GM21390 (cell line): ENCODE measurements at regions not wholly inside any gene's neighbourhood (a gene's known extent, or its start where the extent isn't known, plus 50 kb on each side); places are given as distances from the start of the nearest gene placed in this dataset.

ENCODE experiments used
- ATAC-seq: cut with Tn5 transposase; IDR thresholded peaks from one replicate; pipeline ENCODE4 v1.9.1; 2021; ENCODE audit not compliant: unreplicated experiment

DNA sequence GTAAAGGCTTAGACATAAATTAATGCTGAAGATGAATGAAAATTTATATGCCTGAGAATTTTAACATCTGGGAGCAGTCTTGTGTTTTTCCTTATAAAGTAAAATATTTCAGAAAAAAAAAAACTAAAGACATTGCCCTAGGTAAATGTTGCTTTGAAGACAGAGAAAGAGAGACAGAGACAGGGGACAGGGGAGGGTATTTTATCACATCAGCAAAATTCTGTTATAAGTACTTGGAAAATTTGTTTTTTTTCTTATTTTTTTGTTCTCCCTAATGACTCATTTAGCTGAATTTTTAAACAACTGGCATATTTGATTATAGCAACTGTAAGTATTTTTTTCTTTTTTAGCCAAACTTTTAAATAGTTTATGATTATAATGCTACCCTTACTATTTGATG lies 1540.6 kb upstream of the GBE1 start:
- no peak for ATAC-seq

DNA sequence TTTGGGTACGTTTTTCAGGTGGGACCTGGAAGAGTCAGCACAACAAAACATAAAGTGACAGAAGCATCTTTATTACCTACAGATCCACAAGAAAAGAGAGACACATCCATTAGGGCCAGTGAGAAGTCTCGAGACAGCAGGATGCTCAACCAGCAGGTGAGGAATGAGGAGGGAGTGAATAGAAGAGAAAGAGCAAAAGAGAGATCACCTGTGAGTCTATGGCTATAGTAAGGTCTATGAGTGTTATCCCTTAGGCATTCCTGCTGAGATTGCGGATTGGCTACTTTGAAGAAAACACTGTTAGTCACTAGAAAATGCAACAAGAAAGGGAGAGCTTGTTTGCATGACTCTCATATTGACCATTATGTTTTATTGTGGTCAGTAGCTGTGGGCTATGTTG lies 1556.2 kb upstream of the GBE1 start:
- no peak for ATAC-seq

DNA sequence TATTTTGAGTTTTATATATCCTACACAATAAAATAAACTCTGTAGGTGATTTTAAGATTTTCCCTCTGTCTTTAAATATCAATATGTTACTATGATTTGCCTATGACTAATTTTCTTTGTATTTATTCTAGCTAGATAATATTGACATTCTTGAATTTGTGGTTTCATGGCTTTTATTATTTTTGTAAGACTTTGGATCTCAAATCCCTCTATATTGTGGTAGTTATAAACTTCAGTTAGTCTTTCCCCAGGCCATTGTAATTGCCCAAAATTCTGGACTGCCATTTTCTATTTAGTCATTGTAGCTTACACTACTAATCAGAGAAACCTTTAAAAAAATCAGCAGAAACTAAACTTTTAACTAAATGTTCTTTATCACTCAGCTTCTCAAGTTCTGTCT lies 1559.3 kb upstream of the GBE1 start:
- no peak for ATAC-seq

DNA sequence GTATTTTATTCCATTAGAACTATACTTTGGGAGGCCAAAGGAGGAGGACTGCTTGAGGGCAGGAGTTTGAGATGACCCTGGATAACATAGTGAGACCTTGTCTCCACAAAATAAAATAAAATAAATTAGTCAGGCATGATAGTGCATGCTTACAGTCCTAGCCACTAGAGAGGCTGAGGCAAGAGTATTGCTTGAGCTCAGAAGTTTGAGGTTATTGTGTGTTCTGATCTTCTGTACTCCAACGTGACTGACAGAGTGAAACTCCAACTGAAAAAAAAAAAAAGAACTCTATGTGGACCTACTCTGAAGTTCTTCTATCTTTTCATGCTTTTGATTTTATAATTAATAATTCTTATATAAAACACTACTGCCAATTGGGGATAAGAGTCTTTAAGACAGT lies 1560.0 kb upstream of the GBE1 start:
- no peak for ATAC-seq

DNA sequence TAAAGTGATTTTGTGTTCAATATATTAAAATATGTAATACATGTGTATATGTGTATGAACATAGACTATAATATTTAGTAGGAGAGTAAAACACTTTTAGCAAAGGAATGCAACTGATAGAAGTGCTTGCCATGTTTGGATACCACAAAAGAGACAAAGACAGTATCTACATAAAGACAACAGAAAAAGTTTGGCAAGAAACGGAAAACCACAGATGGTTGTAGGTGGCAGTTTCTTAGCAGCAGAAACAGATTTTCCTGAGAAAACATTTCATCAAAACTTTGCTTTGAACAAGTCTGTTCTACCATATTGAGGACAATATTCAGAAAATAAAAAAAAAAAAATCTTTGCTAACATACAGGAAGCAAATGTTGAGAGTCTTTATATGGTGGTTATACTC lies 1560.4 kb upstream of the GBE1 start:
- ATAC-seq: no peak

DNA sequence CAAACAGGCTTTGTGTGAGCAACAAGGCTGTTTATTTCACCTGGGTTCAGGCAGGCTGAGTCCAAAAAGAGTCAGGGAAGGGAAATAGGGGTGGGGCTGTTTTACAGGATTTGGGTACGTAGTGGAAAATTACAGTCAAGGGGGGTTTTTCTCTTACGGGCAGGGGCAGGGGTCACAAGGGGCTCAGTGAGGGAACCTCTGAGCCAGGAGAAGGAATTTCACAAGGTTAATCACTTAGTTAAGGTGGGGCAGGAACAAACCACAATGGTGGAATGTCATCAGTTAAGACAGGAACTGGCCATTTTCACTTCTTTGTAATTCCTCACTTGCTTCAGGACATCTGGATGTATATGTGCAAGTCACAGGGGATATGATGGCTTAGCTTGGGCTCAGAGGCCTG lies 1592.8 kb upstream of the GBE1 start:
- ATAC-seq: no peak

DNA sequence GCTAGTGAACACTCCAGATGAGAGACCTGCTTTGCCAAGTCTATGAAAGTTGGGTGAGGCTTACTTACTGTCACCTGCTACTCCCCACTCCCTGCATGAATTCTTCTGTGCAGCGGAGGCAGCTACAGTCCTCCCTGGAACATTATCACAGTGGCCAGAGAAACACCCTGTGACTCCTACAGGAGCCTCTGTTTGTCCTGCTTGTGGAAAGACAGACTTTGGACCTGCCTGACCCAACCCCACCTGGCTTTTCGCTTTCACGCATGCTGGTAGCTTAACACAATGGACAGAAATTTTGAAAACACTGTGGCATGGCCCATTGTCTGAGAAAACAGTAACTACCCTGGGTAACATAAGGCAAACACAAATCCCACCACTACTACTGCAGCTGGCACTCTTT lies 1565.5 kb upstream of the CADM2 start:
- ATAC-seq: no peak

DNA sequence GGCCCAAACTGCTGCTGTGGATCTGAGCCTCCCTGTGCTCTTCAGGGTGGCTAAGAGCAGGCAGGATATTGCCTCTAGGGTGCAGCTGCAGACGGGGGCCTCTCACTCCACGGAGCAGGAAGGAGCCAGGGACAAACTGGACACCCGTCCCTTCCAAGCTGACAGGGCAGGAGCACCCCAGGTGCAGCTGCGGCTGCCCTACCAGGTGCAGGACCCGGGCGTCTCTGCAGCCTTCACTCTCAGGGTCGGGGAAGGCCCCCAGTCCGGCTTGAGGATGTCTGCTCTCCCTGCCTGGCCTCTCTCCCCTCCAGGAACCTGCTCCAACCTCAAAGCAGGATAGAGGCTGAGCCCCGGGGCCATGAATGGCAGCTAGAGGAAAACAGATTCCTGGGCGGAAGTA lies 1554.9 kb upstream of the CADM2 start:
- no peak for ATAC-seq

DNA sequence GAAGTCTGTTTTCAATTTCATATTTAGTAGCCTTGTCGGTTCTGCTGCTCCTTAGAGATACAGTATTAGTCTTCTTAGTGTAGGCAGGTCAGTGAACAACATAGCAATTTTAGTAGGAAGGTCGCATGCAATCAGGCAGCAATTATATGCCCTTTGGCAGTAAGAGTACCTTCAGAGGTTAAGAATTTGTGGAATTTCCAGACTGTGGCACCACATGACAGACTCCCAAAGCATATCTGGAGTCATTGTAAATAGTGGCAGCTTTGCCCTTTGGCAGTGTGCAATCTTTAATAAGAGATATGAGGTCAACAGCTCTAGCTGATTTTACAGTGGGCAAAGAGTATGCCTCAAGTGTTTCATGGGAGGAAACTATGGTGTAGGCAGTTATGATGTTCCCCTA lies 1532.5 kb upstream of the CADM2 start:
- no peak for ATAC-seq

DNA sequence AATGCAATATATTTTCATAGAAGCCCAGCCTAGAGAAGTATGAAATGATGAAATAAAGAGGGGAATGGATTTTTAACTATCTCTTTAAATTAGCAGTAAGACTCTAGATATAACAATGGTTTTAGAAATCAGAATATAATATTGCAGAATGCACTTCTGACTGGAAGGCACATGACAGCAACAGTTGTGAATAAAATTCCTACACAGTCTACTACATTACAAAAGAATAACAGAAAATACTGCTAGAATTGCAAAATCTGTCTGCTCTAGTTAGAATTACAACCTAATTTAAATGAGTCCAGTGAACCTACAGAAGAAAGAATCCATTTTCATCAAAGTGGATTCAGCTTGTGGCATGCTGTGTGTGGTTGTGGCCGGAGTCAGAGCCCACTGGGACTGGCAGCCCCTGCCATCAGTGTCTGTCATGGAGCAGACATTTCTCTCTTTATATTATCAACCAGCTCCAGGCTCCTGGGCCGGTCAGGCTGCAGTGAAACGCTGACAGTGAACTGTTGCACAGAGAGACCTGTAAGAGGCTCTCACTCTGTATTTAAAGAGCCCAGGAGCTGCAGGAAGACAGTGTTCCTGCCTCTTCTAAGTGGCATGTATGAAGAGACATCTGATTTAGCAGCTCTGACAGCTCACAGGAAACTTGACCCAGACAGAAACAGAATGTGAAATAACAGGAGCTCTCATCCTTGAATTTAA lies 1523.8 kb upstream of the CADM2 start:
- no peak for ATAC-seq

DNA sequence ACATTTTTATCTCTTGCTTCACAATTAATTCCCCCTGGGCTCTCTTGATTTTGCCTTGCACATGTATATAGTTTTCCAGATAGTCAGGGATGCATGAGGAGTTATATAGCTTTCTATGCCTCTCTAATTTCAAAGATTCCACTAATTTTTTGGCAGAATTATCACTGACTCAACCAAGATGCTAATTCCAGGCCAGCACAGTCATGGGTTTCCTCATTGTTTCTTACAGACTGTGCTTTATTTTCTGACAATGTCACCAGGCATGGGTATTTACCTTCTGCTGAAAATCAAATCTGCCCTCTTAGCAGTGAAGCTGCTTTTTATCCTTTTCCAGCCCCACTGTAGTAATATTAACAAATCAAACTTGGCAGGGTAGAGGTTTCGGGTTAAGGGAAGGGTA lies 1520.6 kb upstream of the CADM2 start:
- ATAC-seq: no peak

DNA sequence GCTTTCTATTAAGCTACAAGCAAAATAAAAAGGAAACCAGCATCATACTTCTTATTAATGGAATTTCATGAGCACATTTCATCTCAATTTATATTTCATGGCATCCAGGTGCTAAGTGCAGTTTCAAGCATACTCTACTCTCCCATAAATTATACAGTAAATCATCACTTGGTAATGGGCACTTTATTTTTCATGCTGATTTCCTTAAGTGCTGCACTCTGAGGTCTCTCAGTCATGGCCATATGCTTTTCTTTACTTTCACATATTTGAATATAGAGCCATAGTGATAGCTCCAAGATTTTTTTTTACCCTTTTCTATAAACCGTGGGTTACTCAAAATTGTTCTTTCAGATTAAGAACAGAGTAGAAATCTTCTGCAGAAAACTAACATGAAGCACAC lies 1505.7 kb upstream of the CADM2 start:
- no peak for ATAC-seq

DNA sequence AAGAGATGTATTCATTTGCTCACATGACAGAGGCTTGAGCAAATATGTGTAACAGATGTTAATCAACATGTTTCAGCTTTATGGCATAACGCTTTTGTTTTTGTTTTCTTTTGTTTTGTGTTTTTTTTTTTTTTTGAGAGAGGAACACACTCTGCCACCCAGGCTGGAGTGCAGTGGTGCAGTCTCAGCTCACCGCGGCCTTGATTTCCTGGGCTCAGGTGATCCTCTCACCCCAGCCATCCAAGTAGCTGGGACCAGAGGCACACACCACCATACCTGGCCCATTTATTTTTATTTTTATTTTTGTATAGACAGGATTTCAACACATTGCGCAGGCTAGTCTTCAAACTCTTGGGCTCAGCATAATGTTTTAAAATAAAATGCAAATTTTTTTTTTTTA lies 1504.4 kb upstream of the CADM2 start:
- ATAC-seq: no peak

DNA sequence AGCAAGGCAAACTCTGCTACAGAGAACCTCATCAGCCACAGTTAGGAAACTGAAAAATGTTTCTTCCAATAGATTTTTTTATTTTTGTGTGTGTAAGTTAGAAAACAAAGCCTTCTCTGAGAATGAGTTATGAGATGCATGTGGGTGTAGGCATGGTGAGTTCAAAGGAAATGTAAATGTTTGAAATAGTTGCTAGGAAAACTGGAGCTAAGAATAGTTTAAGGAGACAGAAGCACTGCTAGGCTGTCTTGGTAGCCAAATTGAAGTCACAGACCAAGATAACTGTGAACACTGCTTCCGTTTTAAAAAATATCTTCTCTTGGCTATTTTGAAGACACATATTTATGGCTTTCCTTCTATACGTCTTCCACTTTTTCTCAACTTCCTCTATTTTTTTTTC lies 1501.2 kb upstream of the CADM2 start:
- no peak for ATAC-seq

DNA sequence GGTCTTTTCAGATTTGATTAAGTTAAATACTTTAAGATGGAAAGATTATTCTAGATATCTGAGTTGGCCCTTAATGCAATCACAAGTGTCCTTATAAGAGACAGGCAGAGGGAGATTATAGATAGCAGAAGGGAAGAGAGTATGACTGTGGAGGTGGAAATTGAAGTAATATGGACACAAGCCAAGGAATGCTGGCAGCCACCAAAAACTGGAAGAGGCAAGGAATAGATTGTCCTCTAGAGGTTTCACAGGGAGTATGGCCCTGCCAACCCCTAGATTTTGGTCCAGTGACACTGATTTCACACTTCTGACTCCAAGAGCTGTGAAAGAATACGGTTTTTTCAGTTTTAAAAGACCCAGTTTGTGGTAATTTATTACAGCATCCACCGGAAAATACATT lies 1498.7 kb upstream of the CADM2 start:
- ATAC-seq: no peak

DNA sequence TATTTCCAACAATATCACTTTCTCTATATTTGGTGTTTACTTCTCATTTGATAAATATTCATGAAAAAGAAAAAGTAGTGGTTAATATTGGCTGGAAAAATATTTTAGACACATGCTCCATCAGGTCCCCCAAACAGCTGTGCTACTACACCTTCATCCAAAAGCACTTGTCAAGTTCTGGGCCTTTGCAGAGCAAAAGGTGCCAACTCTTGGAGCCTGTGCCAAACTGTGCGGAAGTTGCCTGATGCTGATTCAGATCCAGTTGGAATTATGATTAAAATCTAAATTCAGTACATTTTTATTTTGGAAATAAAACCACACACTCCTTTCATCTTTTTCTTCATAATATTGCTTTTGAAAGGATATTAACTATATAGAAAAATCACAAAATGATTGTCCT lies 1497.4 kb upstream of the CADM2 start:
- ATAC-seq: no peak

DNA sequence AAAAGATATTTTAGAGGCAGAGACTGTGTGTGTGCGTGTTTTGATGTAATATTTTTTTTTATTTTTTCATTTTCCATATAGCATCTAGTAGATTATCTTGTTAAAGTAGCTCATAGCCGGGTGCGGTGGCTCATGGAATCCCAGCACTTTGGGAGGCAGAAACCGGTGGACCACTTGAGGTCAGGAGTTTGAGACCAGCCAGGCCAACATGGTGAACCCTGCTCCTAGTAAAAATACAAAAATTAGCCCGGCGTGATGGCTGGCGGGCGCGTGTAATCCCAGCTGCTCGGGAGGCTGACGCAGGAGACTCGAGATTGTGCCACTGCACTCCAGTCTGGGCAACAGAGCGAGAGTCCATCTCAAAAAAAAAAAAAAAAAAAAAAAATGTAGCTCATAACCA lies 1481.2 kb upstream of the CADM2 start:
- no peak for ATAC-seq

DNA sequence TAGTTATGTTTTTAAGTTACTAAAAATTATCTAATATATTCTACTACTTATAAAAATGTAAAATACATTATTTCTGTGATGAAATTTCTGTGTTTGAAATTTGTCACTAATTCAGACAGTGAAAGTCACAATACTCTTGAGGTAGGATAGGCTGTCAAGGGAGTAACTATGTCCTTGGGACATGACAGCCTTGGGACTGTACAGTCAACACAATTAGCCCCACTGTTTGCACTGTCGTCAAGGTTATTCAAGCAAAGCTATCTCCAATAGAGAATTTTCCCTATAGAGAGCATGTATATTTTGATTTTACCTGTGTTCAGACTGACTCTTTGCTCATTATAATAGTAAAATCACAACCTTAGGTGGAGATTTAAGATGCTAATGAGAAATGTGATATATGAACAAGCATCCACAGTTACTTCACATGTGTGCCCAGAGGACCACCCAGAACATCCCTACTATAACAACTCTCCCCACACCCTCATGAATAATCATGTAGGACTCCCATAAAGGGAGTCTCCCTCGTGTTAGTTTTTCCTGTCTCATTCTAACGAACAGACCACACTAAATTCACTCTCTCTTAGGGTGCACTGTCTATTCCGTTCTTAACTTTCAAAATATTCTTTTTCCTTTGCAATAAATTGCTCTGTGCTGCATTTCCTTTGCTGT lies 1476.3 kb upstream of the CADM2 start:
- no peak for ATAC-seq

DNA sequence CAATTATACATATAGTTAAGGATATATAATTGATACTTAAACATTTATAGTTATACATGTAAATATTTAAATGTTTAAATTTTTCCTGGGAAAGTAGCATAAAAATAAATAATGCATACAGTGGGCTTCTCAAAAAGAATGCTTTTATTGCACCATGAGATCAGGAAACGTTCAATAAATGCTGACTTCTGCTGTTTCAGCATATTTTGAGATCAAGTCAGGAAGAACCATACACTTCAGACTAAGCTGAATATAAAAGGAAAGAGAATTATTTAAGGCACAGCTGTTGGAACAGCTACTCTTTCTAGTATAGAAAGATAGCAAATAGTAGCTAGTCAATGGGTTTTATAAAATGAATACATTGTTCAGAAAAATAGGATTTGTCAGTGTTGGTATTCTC lies 1462.3 kb upstream of the CADM2 start:
- no peak for ATAC-seq

DNA sequence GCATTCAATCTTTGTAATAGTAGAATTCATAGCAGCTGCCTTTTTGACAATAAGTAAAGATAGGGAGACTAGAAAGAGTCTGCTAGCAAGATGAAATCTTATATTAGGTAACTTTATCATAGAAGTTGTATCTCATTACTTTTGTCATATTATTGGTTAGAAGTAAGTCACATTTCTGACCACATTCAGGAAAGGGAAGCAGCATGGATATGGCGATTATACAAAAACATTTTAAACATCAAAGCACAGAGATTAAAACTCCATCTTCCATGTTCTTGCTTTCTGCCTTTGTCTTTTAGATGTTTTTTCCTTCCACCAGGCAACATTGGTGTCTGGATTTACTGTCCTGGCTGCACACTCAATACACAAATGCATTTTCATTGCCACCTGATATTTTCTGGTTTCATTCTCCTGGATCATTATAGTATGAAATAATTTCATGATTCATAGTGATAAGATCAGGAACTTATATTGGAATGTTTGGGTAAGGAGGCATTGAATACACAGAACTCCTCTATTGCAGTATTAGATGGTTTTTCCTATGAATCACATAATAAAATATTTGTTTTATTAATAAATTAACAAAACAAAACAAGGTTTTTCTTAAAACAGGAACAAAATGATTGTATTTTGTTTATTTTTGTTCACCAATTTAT lies 1460.3 kb upstream of the CADM2 start:
- no peak for ATAC-seq

DNA sequence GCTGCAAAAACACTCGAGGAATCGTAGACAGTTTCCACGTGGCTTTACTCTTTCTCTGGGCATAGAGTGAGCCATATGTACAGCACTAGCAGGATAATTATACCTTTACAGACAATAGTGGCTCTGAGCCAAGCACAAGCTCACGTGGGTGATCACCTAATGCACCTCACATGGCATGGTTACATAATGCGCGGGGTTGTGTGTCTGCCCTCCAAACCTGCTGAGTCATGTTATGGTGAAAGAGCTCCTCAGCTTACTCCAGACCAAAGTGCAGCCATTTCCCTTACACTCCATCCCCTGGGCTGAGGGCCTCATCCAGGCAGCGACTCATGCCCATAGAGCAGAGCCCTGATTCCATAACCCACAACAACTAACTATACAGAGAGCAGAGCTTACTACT lies 1458.4 kb upstream of the CADM2 start:
- no peak for ATAC-seq

DNA sequence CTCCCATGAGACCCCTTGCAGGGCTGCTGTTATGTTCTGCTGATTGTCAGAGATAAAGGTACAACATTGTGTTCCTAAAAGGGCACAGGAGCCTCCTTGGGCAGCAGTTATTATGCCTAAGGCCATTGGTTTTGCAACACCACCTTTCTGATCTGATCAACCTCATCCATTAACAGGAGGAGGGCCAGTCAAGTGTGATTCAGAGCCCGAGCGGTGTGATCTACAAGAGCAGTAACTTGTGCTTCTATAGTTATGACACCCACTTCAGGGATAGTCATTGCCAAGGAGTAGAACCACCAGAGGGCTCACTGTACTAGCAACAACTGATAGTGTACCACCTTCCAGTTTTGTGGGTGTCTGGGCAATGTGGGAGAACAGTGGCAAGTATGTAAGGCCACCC lies 1457.9 kb upstream of the CADM2 start:
- ATAC-seq: no peak

DNA sequence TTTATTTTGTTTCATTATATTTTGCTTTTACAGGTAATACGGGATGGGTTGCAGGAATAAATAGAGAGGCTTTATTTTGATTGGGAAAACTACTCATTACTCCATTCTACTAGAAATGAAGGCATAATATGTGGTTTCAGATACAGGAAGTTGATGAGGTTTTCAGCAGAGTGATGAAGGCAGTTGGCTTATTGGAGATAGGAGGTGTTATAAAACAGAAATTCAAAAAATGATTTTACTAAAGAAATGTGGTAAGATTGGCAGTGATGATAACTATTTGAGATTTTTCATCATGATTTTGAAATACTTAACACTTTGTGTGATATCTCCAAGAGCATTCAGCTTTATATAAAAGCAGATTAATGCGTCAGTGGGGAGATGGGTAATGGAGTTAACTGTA lies 1445.7 kb upstream of the CADM2 start:
- no peak for ATAC-seq
